Lower leg skin (tissue), 3 donors: ENCODE measurements at regions not wholly inside any gene's neighbourhood (a gene's known extent, or its start where the extent isn't known, plus 50 kb on each side); places are given as distances from the start of the nearest gene placed in this dataset.

Experiments used
- POLR2A ChIP-seq, 2 donors: fragments of 450-650 bp; IDR thresholded peaks; one replicate each; pipeline ENCODE4 v1.6.1; 2016 to 2017; ENCODE audit warnings: antibody characterized with exemption in 2 of 2, mild to moderate bottlenecking in 1 of 2, moderate library complexity in 1 of 2
- TF ChIP-seq, protein P1 (sequence below), 3 donors: fragments of 450-650 bp; IDR thresholded peaks; one replicate each; pipeline ENCODE4 v1.5.1; 2016; ENCODE audit warnings: antibody characterized with exemption in 3 of 3, mild to moderate bottlenecking in 3 of 3, moderate library complexity in 2 of 3

DNA sequence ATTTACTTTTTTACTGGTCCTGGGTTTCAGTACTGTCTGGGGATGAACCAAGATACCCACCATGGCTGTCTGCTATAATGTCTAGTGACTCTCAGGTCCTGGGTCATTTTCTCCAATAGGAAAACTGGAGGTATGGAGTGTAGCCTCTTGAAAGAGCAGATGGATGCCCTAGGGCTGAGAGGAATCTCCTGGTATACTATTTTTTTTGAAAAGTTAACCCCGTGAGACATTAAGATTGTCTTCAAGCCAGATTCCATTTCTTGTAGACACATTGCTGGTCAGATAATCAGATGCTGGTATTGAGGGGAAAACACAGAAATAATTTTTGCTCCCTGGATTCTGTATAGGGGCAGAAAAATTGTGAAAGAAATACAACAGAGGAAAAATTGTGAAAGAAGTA is 97.3 kb downstream of the ZNF680 start:
- TF ChIP-seq, protein P1, sequence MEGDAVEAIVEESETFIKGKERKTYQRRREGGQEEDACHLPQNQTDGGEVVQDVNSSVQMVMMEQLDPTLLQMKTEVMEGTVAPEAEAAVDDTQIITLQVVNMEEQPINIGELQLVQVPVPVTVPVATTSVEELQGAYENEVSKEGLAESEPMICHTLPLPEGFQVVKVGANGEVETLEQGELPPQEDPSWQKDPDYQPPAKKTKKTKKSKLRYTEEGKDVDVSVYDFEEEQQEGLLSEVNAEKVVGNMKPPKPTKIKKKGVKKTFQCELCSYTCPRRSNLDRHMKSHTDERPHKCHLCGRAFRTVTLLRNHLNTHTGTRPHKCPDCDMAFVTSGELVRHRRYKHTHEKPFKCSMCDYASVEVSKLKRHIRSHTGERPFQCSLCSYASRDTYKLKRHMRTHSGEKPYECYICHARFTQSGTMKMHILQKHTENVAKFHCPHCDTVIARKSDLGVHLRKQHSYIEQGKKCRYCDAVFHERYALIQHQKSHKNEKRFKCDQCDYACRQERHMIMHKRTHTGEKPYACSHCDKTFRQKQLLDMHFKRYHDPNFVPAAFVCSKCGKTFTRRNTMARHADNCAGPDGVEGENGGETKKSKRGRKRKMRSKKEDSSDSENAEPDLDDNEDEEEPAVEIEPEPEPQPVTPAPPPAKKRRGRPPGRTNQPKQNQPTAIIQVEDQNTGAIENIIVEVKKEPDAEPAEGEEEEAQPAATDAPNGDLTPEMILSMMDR (IDR thresholded peaks at IDR 0.05) = no peak
- TF ChIP-seq POLR2A (IDR thresholded peaks at IDR 0.05) = no peak
